OCI-LY1 (cell line): ENCODE measurements at regions not wholly inside any gene's neighbourhood (a gene's known extent, or its start where the extent isn't known, plus 50 kb on each side); places are given as distances from the start of the nearest gene placed in this dataset.

Source experiments
- EZH2 ChIP-seq: fragments of 200-600 bp; sonication (generic), shearing (Covaris generic); IDR thresholded peaks from 2 replicates; pipeline ENCODE4 v1.8.0; 2017; ENCODE audit warnings: borderline replicate concordance, mixed run types, mild to moderate bottlenecking, antibody characterized with exemption, low read length, moderate library complexity, mixed read lengths
- TF ChIP-seq, protein P1 (sequence below): fragments of 200-600 bp; sonication (generic), shearing (Covaris generic); IDR thresholded peaks from 2 replicates; pipeline ENCODE4 v1.5.1; 2017; ENCODE audit warnings: mild to moderate bottlenecking, antibody characterized with exemption, low read length, moderate library complexity, mixed read lengths

DNA sequence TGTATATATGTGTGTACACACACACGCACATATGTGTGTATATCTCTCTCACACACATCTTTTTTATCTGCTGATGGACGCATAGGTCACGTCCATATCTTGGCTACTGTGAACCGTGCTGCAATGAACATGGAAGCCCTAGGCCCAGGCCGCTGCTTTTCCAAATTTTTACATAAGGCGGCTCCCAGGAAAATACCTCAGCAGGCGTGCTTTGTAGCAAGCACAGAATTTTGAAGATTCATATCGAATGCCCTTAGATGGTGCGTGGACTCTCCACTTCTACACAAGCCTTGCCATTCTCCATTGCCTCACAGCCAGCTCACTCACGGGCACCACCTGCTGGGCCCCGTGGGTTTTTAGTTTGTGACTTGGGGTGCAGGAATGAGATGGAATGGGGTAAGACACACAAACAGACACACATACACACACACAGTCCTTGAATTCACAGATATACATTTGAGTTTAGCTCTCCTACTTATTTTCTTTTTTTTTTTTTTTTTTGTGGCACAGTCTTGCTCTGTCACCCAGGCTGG lies 57.9 kb upstream of the RNF32 start:
- TF ChIP-seq, protein P1, sequence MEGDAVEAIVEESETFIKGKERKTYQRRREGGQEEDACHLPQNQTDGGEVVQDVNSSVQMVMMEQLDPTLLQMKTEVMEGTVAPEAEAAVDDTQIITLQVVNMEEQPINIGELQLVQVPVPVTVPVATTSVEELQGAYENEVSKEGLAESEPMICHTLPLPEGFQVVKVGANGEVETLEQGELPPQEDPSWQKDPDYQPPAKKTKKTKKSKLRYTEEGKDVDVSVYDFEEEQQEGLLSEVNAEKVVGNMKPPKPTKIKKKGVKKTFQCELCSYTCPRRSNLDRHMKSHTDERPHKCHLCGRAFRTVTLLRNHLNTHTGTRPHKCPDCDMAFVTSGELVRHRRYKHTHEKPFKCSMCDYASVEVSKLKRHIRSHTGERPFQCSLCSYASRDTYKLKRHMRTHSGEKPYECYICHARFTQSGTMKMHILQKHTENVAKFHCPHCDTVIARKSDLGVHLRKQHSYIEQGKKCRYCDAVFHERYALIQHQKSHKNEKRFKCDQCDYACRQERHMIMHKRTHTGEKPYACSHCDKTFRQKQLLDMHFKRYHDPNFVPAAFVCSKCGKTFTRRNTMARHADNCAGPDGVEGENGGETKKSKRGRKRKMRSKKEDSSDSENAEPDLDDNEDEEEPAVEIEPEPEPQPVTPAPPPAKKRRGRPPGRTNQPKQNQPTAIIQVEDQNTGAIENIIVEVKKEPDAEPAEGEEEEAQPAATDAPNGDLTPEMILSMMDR, result peak; percentile 57
- no peak for TF ChIP-seq EZH2
